Gastrocnemius medialis (tissue), 4 donors: ENCODE measurements at regions not wholly inside any gene's neighbourhood (a gene's known extent, or its start where the extent isn't known, plus 50 kb on each side); places are given as distances from the start of the nearest gene placed in this dataset.

ENCODE experiments used
- POLR2A ChIP-seq, 2 donors: fragments of 450-650 bp; IDR thresholded peaks; one replicate each; pipeline ENCODE4 v1.6.1; 2017; ENCODE audit warnings: antibody characterized with exemption in 2 of 2, mild to moderate bottlenecking in 2 of 2, moderate library complexity in 2 of 2
- TF ChIP-seq, protein P1 (sequence below), 5 experiments: fragments of 450-650 bp in 3 of 5; fragments of 200-600 bp in 2 of 5; sonication (generic) in 2 of 5; IDR thresholded peaks in 4 of 5; conservative IDR thresholded peaks in 1 of 5; 1 replicate in 4 of 5; 2 replicates in 1 of 5; pipeline ENCODE4 v1.5.1; 2016 to 2019; ENCODE audit warnings: antibody characterized with exemption in 5 of 5, mild to moderate bottlenecking in 3 of 5, moderate library complexity in 3 of 5

DNA sequence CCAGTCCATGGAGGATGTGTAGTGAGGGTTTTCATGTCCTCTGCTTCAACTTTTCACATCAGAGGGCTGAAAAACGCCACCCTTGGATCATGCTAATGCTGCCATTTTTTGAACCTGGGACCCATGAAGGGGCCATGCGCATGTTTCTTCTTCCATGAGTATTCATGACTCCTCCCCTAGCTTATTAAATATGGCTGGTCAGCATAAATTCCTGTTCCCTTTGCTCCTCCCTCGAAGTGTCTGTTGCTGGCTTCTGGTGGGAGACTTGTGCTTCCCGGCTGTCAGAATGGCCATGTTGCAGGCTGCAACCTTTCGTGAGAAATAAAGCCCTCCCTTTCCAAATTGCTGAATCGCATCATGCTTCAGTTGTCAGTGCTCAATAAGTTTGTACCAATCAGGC lies 711.2 kb upstream of the KIRREL3 start:
- TF ChIP-seq, protein P1, sequence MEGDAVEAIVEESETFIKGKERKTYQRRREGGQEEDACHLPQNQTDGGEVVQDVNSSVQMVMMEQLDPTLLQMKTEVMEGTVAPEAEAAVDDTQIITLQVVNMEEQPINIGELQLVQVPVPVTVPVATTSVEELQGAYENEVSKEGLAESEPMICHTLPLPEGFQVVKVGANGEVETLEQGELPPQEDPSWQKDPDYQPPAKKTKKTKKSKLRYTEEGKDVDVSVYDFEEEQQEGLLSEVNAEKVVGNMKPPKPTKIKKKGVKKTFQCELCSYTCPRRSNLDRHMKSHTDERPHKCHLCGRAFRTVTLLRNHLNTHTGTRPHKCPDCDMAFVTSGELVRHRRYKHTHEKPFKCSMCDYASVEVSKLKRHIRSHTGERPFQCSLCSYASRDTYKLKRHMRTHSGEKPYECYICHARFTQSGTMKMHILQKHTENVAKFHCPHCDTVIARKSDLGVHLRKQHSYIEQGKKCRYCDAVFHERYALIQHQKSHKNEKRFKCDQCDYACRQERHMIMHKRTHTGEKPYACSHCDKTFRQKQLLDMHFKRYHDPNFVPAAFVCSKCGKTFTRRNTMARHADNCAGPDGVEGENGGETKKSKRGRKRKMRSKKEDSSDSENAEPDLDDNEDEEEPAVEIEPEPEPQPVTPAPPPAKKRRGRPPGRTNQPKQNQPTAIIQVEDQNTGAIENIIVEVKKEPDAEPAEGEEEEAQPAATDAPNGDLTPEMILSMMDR (IDR thresholded peaks at IDR 0.05 in 4 of 5, conservative IDR thresholded peaks at IDR 0.05 in 1 of 5), result no peak
- TF ChIP-seq POLR2A (IDR thresholded peaks at IDR 0.05), result no peak
